K562 (cell line): ENCODE measurements at regions not wholly inside any gene's neighbourhood (a gene's known extent, or its start where the extent isn't known, plus 50 kb on each side); places are given as distances from the start of the nearest gene placed in this dataset.

Source experiments
- BMI1 ChIP-seq: fragments of 150-350 bp; IDR thresholded peaks from 2 replicates; pipeline ENCODE4 v1.6.1; 2014; ENCODE audit warnings: low read length
- ELK1 ChIP-seq: sonication (generic); formaldehyde crosslinking; IDR thresholded peaks from 2 replicates; pipeline ENCODE4 v1.8.1; 2022; ENCODE audit warnings: missing genetic modification reagents
- FOXP1 ChIP-seq: sonication (generic); formaldehyde crosslinking; IDR thresholded peaks from 2 replicates; pipeline ENCODE4 v1.8.0; 2022; ENCODE audit warnings: mild to moderate bottlenecking, missing genetic modification reagents
- ILK ChIP-seq: fragments of 450-650 bp; IDR thresholded peaks from 2 replicates; pipeline ENCODE4 v1.6.1; 2016; ENCODE audit warnings: missing genetic modification characterization, low read depth, mild to moderate bottlenecking, missing compliant biosample characterization, moderate library complexity, borderline replicate concordance
- MBD2 ChIP-seq: sonication (generic); IDR thresholded peaks from 2 replicates; pipeline ENCODE4 v1.6.1; 2016; ENCODE audit warnings: low read depth, borderline replicate concordance
- NR1H2 ChIP-seq: sonication (generic); formaldehyde crosslinking; IDR thresholded peaks from 2 replicates; pipeline ENCODE4 v1.4.0; 2020; ENCODE audit warnings: mild to moderate bottlenecking, missing genetic modification reagents
- NR4A1 ChIP-seq, 2 experiments: fragments of 250-450 bp in 1 of 2; fragments of 450-650 bp in 1 of 2; sonication (Bioruptor Pico) in 1 of 2; IDR thresholded peaks; 2 replicates each; pipeline versions ENCODE4 v1.4.0 to v1.6.1; 2016 to 2020; ENCODE audit warnings: mild to moderate bottlenecking in 2 of 2, missing compliant biosample characterization in 1 of 2, missing genetic modification characterization in 1 of 2, moderate library complexity in 1 of 2
- POLR2G ChIP-seq: fragments of 200-400 bp; formaldehyde crosslinking; IDR thresholded peaks from 2 replicates; pipeline ENCODE4 v1.6.1; 2017; ENCODE audit warnings: low read depth, mild to moderate bottlenecking, antibody characterized with exemption, low read length, moderate library complexity
- SRSF9 ChIP-seq: fragments of 200-400 bp; formaldehyde crosslinking; IDR thresholded peaks from 2 replicates; pipeline ENCODE4 v1.6.1; 2017; ENCODE audit warnings: low read depth, low read length, borderline replicate concordance
- TF ChIP-seq, protein P1 (sequence below), 3 experiments: IDR thresholded peaks in 2 of 3; conservative IDR thresholded peaks in 1 of 3; 2 replicates each; pipeline ENCODE4 v1.5.1; 2011 to 2012; ENCODE audit warnings: low read length in 3 of 3, mild to moderate bottlenecking in 3 of 3, control low read depth in 2 of 3, improper control_type of control experiment in 1 of 3, inconsistent platforms in 1 of 3, low read depth in 1 of 3, mixed read lengths in 1 of 3, moderate library complexity in 1 of 3; ENCODE audit not compliant: insufficient read depth in 2 of 3
- TF ChIP-seq, protein P2 (sequence below), 2 experiments: fragments of 450-650 bp; formaldehyde crosslinking in 1 of 2; IDR thresholded peaks; 2 replicates each; pipeline versions ENCODE4 v1.4.0 to v1.6.1; 2014 to 2020; ENCODE audit warnings: mild to moderate bottlenecking in 2 of 2, borderline replicate concordance in 1 of 2, low read depth in 1 of 2

DNA sequence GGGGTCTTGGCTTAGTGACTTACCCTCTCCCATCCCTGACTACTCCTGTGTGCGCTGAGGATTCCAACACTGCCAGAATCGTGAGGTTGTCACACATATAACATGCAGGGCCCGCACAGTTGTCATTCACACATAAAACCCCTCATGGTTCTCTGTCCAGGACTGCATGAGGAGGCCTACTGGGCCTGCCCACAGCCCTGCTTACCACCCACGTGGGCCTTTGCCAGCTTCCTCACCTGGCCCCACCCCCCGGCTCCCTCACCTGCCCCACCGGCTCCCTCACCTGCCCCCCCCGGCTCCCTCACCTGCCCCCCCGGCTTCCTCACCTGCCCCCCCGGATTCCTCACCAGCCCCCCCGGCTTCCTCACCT, 197.2 kb downstream of the TEX29 start:
- TF ChIP-seq NR4A1 (CRISPR knock-in tag; IDR thresholded peaks at IDR 0.05), result no peak
- no peak for TF ChIP-seq NR4A1 (tag; IDR thresholded peaks at IDR 0.05)
- no peak for TF ChIP-seq ILK
- no peak for TF ChIP-seq ELK1 (CRISPR knock-in tag)
- no peak for TF ChIP-seq POLR2G
- no peak for TF ChIP-seq SRSF9
- TF ChIP-seq MBD2, result no peak
- TF ChIP-seq, protein P1, sequence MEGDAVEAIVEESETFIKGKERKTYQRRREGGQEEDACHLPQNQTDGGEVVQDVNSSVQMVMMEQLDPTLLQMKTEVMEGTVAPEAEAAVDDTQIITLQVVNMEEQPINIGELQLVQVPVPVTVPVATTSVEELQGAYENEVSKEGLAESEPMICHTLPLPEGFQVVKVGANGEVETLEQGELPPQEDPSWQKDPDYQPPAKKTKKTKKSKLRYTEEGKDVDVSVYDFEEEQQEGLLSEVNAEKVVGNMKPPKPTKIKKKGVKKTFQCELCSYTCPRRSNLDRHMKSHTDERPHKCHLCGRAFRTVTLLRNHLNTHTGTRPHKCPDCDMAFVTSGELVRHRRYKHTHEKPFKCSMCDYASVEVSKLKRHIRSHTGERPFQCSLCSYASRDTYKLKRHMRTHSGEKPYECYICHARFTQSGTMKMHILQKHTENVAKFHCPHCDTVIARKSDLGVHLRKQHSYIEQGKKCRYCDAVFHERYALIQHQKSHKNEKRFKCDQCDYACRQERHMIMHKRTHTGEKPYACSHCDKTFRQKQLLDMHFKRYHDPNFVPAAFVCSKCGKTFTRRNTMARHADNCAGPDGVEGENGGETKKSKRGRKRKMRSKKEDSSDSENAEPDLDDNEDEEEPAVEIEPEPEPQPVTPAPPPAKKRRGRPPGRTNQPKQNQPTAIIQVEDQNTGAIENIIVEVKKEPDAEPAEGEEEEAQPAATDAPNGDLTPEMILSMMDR (IDR thresholded peaks at IDR 0.05 in 2 of 3, conservative IDR thresholded peaks at IDR 0.05 in 1 of 3; ENCODE audit: insufficient read depth in 2 of 3, low read depth in 1 of 3, low read length in 3 of 3), result no peak
- TF ChIP-seq BMI1, result no peak
- TF ChIP-seq NR1H2 (CRISPR knock-in tag), result no peak
- TF ChIP-seq, protein P2, sequence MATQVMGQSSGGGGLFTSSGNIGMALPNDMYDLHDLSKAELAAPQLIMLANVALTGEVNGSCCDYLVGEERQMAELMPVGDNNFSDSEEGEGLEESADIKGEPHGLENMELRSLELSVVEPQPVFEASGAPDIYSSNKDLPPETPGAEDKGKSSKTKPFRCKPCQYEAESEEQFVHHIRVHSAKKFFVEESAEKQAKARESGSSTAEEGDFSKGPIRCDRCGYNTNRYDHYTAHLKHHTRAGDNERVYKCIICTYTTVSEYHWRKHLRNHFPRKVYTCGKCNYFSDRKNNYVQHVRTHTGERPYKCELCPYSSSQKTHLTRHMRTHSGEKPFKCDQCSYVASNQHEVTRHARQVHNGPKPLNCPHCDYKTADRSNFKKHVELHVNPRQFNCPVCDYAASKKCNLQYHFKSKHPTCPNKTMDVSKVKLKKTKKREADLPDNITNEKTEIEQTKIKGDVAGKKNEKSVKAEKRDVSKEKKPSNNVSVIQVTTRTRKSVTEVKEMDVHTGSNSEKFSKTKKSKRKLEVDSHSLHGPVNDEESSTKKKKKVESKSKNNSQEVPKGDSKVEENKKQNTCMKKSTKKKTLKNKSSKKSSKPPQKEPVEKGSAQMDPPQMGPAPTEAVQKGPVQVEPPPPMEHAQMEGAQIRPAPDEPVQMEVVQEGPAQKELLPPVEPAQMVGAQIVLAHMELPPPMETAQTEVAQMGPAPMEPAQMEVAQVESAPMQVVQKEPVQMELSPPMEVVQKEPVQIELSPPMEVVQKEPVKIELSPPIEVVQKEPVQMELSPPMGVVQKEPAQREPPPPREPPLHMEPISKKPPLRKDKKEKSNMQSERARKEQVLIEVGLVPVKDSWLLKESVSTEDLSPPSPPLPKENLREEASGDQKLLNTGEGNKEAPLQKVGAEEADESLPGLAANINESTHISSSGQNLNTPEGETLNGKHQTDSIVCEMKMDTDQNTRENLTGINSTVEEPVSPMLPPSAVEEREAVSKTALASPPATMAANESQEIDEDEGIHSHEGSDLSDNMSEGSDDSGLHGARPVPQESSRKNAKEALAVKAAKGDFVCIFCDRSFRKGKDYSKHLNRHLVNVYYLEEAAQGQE (IDR thresholded peaks at IDR 0.05; ENCODE audit: borderline replicate concordance), result no peak
- TF ChIP-seq, protein P2 (CRISPR knock-in tag; IDR thresholded peaks at IDR 0.05; ENCODE audit: low read depth), result no peak
- no peak for TF ChIP-seq FOXP1 (CRISPR knock-in tag)
